ENCODE measurements at regions not wholly inside any gene's neighbourhood (a gene's known extent, or its start where the extent isn't known, plus 50 kb on each side); places are given as distances from the start of the nearest gene placed in this dataset.
"Not testable (repeated sequence)": the region's sequence is repeated elsewhere in the genome, so short reads cannot be mapped to it uniquely, and the experiment has no call there.

DNA sequence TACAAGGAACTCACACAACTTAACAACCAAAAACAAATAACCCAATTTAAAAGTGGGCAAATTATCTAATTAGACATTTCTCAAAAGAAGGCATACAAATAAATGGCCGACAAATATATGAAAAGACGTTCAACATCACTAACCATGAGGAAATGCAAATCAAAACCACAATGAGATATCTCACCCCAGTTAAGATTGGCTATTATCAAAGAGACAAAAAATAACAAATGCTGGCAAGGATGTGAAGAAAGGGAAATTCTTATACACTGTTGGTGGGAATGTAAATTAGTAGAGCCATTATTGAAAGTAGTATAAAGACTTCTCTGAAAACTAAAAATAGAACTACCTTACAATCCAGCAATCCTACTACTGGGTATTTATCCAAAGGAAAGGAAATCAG is 96.7 kb upstream of the SIRPG start:
- DNase-seq (ENCODE audit: low read depth in 2 of 2), result no peak

- no peak for DNase-seq (ENCODE audit: low read depth in 2 of 2)
Measured at GRCh38 chr20:1752045-1752444, 94.5 kb upstream of the SIRPG start.

DNA sequence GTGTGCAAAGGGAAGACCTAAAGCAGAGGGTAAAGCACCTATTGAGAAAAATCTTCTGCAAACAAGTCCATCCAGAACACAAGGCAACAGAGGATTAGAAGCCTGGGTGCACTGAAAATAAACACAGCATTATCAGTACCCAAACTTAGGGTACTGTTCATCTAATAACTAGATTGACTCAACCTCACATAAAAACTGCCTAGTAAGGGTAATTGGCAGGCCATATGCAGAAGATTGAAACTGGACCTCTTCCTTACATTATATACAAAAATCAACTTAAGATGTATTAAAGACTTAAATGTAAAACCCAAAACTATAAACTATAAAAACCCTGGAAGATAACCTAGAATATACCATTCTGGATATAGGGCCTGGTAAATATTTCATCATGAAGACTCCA is 91.2 kb upstream of the SIRPG start:
- DNase-seq (ENCODE audit: low read depth in 2 of 2), result no peak

- DNase-seq (ENCODE audit: low read depth in 2 of 2), result no peak
Measured at GRCh38 chr20:1747953-1748577, 90.5 kb upstream of the SIRPG start.

- DNase-seq (ENCODE audit: low read depth in 2 of 2), result not testable (repeated sequence)
Measured at GRCh38 chr20:1742049-1742434, 84.5 kb upstream of the SIRPG start.

DNA sequence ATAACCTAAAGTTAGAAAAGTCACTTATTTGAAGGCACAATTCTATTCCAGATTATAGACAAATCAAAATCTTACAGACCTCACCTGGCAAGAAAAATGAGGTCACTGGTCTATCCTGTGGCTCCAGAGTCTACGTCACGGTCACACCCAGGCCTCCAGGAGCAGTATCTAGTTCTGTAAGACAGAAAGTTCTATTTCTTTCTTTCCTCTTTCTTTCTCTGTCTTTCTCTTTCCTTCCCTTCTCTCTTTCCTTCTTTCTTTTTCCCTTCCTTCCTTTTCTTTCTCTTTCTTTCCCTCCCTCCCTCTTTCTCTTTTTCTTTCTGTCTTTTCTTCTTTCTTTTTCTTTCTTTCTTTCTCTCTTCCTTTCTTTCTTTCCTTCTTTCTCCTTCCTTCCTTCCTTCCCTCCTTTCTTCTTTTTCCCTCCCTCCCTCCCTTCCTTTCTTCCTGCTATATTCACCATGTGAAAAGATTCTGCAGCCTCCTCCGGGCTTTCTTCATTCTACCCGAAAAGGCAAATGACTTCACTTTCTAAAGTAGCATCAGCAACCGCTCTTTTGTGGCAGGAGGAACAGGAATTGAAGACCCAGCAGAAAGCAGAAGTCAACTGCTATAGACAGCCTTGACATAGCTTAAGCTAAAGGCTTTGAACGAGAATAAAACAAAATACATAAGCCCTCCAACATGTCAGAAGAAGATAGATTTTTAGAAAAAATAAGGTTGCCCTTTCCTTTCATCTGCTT is 83.9 kb upstream of the SIRPG start:
- no peak for DNase-seq (ENCODE audit: low read depth in 2 of 2)

DNA sequence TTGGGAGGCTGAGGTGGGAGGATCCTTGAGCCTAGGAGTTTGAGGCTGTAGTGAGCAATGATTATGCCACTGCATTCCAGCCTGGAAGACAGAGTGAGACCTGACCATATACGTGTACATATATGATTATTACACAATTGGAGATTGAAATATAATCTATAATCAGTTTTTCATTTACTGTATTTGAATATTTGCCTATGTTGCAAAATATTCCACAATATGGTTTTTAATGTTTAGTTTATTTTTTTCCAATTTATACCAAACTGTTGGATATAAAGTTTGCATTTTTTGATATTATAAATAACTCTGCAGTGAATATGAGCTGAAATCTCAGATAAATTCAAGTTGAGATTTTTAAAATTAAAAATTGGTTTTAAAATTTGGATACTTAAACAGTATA is 79.6 kb upstream of the SIRPG start:
- DNase-seq (ENCODE audit: low read depth in 2 of 2), result no peak

DNA sequence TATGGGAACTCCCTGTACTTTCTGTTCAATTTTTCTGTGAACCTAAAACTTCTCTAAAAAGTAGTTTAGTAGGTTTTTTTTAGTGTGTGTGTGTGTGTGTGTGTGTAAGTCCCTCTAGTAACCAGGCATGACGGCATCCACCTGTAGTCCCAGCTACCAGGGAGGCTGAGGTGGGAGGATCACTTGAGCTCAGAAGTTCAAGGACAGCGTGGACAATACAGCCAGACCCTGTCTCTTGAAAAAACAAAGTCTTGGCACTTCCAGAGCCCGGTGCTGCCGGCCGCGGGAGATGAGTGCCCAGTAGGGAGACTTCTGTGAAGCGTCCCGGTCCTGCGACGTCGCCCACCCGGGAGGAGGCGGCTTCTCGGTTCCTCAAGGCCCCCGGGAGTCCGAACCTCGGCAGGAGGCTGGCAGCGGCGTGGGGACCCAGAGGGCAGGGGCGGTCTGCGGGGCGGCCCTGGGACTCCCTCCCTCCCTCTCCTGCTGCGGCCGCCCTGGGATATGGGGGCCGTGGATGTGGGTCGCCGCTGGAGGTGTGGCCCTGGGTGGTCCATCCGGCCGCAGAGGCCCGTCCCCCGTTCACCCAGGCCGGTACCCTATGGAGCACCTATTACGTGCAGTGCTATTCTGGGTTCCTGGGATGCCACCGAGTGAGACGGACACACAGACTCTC is 78.0 kb upstream of the SIRPG start:
- DNase-seq (ENCODE audit: low read depth in 2 of 2), result no peak

GRCh38 chr20:1734269-1734858 is 76.8 kb upstream of the SIRPG start:
- peak in 1 of 2 donors; percentile 13 for DNase-seq (ENCODE audit: low read depth in 2 of 2)

GRCh38 chr20:1731828-1732375 is 74.3 kb upstream of the SIRPG start:
- DNase-seq (ENCODE audit: low read depth in 2 of 2), result not testable (repeated sequence)

GRCh38 chr20:1730981-1731711 is 73.6 kb upstream of the SIRPG start:
- DNase-seq (ENCODE audit: low read depth in 2 of 2), result not testable (repeated sequence)

GRCh38 chr20:1727303-1727702 is 69.7 kb upstream of the SIRPG start:
- not testable (repeated sequence) for DNase-seq (ENCODE audit: low read depth in 2 of 2)

DNA sequence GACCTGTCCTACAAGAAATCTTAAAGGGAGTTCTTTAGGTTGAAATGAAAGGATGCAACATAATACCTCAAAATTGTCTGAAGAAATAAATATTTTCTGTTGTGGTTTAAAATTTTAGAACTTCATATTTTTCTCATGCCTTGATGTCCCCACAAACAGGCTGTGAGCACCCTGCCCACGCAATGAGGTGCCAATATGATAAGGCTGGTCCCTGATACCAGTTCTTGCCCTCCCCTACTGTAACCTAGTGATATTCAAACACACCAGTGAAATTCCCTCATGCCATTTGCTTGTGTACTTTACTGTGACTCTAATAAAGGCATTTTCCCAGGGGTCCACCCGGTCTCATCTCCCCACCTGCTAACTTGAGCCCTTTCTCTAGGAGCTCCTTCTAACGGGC is 67.3 kb upstream of the SIRPG start:
- DNase-seq (ENCODE audit: low read depth in 2 of 2), result no peak

DNA sequence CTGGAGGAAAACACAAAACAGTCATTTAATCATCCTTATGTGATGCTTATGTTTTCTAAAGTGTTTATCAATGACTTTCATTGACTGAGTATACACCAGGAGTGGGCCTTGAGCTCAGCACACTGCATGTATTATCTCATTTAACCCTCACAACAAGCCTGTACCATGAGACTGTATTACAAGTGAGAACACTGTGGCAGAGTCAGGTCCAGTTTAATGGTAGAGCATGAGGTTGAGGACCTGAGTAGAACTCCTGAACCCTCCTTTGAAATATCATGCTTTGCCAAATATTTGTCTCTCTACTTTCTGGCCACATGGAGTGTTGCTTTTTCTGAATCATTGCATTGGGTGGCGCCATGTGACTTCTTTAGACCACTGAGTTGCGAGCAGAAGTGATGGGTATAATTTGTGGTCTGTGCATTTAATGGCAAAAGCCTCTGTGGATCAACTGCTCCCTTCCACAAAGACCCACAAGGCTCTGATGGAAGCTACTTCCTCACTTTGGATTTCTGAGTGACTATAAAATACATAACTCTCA is 65.0 kb upstream of the SIRPG start:
- DNase-seq (ENCODE audit: low read depth in 2 of 2), result no peak

- no peak for DNase-seq (ENCODE audit: low read depth in 2 of 2)
Measured at GRCh38 chr20:1721687-1722512, 64.3 kb upstream of the SIRPG start.

DNA sequence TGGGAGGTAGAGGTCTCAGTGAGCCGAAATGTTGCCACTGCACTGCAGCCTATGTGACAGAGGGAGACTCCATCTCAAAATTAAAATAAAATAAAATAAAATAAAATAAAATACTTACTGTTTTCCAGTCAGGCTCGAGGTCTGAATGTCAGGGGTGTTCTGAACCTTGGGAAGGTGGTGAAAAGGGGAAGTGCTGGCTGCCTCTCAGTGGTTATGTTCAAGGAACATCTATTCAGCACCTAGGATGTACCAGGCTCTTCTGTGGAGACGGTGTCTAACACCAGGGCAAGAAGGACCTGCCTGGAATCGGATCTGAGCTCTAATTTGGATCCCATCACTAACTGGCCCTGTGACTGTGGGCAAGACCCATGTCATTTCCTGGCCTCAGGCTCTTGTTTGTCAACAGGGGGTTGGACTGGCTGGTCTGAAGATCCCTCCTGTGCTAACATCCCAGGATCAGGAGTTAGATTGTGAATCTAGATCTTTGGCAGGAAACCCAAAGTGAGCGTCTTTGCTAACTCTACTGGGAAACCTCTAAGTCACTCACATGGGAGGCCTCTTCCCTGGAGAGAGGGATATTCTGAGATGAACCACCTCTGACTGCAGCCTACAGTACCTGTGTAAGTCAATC is 63.4 kb upstream of the SIRPG start:
- DNase-seq (ENCODE audit: low read depth in 2 of 2), result no peak

GRCh38 chr20:1720226-1720625 is 62.6 kb upstream of the SIRPG start:
- DNase-seq (ENCODE audit: low read depth in 2 of 2), result no peak

DNA sequence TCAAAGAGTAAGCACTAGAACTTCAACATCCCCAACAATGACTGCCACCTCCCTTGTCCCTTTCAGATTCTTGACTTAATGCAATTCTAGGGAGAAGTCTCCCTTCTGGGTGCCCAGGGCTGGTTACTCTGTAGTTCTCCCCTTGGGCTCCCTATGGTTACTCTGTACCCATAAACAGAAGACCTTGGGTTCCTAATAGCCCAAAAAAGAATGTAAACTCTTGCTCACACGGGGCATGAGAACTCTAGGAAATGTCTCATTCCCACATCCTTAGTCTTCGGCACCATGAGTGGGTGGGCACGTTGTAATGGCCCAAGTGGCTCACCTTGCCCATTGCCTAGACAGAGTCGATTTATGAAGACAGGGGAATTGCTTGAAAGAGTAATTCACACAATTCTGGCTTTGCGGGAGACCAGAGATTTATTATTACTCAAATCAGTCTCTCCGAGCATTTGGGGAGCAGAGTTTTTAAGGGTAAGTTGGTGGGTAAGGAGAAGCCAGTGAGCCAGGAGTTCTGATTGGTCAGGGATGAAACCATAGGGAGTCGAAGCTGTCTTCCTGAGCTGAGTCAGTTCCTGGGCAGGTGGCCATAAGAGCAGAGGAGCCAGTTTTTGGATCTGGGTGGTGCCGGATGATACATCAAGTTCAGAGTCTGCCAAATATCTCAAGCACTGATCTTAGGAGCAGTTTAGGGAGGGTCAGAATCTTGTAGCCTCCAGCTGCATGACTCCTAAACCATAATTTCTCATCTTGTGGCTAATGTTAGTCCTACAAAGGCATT is 61.2 kb upstream of the SIRPG start:
- no peak for DNase-seq (ENCODE audit: low read depth in 2 of 2)

All from stimulated activated CD8-positive, alpha-beta memory T cell treated with anti-CD3 and anti-CD28 coated beads, Interleukin-15, amount 100 ng/mL, for 48 hours (primary cell).